Sigmoid colon (tissue), 3 donors: ENCODE measurements at regions not wholly inside any gene's neighbourhood (a gene's known extent, or its start where the extent isn't known, plus 50 kb on each side); places are given as distances from the start of the nearest gene placed in this dataset.

Experiments used
- POLR2A ChIP-seq, 2 donors: fragments of 450-650 bp; IDR thresholded peaks; one replicate each; pipeline ENCODE4 v1.6.1; 2016; ENCODE audit warnings: antibody characterized with exemption in 2 of 2, mild to moderate bottlenecking in 2 of 2, moderate library complexity in 2 of 2
- TF ChIP-seq, protein P1 (sequence below), 4 experiments: fragments of 450-650 bp in 3 of 4; fragments of 200-600 bp in 1 of 4; IDR thresholded peaks; one replicate each; pipeline ENCODE4 v1.5.1; 2016 to 2019; ENCODE audit warnings: antibody characterized with exemption in 4 of 4, mild to moderate bottlenecking in 3 of 4, moderate library complexity in 2 of 4

DNA sequence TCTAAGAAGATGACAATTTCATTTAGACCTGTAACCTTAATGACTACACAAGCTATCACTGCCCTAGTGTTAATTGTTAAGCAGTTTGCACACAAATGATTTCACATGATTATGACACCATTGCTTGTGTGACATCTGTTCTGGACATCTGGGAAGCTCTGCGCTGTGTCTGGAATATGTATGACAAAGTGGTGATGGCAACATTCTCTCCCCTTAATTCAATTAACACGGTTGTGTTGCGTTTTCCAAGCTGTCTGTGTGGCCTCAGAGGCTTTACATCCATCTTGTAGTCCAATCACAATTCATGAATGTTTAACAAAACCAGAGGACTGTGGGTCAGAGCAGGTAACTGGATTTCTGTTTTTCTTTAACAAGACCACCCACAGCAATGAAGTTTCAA is 204.4 kb downstream of the COG6 start:
- TF ChIP-seq, protein P1, sequence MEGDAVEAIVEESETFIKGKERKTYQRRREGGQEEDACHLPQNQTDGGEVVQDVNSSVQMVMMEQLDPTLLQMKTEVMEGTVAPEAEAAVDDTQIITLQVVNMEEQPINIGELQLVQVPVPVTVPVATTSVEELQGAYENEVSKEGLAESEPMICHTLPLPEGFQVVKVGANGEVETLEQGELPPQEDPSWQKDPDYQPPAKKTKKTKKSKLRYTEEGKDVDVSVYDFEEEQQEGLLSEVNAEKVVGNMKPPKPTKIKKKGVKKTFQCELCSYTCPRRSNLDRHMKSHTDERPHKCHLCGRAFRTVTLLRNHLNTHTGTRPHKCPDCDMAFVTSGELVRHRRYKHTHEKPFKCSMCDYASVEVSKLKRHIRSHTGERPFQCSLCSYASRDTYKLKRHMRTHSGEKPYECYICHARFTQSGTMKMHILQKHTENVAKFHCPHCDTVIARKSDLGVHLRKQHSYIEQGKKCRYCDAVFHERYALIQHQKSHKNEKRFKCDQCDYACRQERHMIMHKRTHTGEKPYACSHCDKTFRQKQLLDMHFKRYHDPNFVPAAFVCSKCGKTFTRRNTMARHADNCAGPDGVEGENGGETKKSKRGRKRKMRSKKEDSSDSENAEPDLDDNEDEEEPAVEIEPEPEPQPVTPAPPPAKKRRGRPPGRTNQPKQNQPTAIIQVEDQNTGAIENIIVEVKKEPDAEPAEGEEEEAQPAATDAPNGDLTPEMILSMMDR (IDR thresholded peaks at IDR 0.05), result no peak
- no peak for TF ChIP-seq POLR2A (IDR thresholded peaks at IDR 0.05)
